Muscle of arm (tissue), 1 donor: ENCODE measurements at regions not wholly inside any gene's neighbourhood (a gene's known extent, or its start where the extent isn't known, plus 50 kb on each side); places are given as distances from the start of the nearest gene placed in this dataset.
"Not testable (repeated sequence)": the region's sequence is repeated elsewhere in the genome, so short reads cannot be mapped to it uniquely, and the experiment has no call there.

Experiments used
- DNase-seq: peaks from one replicate; pipeline ENCODE4 v3.0.0-alpha.2; 2013

GRCh38 chr11:26898799-26899198, 95.1 kb upstream of the FIBIN start:
- no peak for DNase-seq

- peak; percentile 93 for DNase-seq
These were observed 92.8 kb upstream of the FIBIN start for GRCh38 chr11:26901162-26901561.

- no peak for DNase-seq
These were observed 89.8 kb upstream of the FIBIN start for GRCh38 chr11:26904132-26904531.

GRCh38 chr11:26904801-26905200, 89.1 kb upstream of the FIBIN start:
- DNase-seq, result no peak

- DNase-seq, result no peak
These were observed 88.5 kb upstream of the FIBIN start for GRCh38 chr11:26905368-26905767.

- DNase-seq, result peak; percentile 66
These were observed 84.4 kb upstream of the FIBIN start for GRCh38 chr11:26909515-26909914.

- DNase-seq, result peak; percentile 51
These were observed 83.8 kb upstream of the FIBIN start for GRCh38 chr11:26909991-26910591.

GRCh38 chr11:26914968-26915367, 78.9 kb upstream of the FIBIN start:
- no peak for DNase-seq

- DNase-seq, result no peak
These were observed 77.1 kb upstream of the FIBIN start for GRCh38 chr11:26916805-26917204.

GRCh38 chr11:26928582-26928981, 65.3 kb upstream of the FIBIN start:
- no peak for DNase-seq

GRCh38 chr11:26929806-26930517, 64.0 kb upstream of the FIBIN start:
- DNase-seq, result no peak

GRCh38 chr11:26930518-26931247, 63.2 kb upstream of the FIBIN start:
- DNase-seq, result no peak

GRCh38 chr11:26931248-26931631, 62.7 kb upstream of the FIBIN start:
- DNase-seq, result peak; percentile 83

- DNase-seq, result no peak
These were observed 62.0 kb upstream of the FIBIN start for GRCh38 chr11:26931881-26932280.

- DNase-seq, result no peak
These were observed 57.8 kb upstream of the FIBIN start for GRCh38 chr11:26936109-26936508.

GRCh38 chr11:26937386-26937785, 56.5 kb upstream of the FIBIN start:
- DNase-seq, result no peak

- DNase-seq, result not testable (repeated sequence)
These were observed 53.4 kb upstream of the FIBIN start for GRCh38 chr11:26940501-26940900.

- DNase-seq, result no peak
These were observed 51.6 kb upstream of the FIBIN start for GRCh38 chr11:26942356-26942755.

- no peak for DNase-seq
These were observed 50.3 kb upstream of the FIBIN start for GRCh38 chr11:26943636-26944035.
